Erythroblast (primary cell): ENCODE measurements at regions not wholly inside any gene's neighbourhood (a gene's known extent, or its start where the extent isn't known, plus 50 kb on each side); places are given as distances from the start of the nearest gene placed in this dataset.

Experiments used
- GATA1 ChIP-seq: IDR thresholded peaks from 2 replicates; pipeline ENCODE4 v1.6.1; 2011; ENCODE audit warnings: low read depth, mild to moderate bottlenecking, control low read depth, low read length, moderate library complexity
- POLR2A ChIP-seq: IDR thresholded peaks from 2 replicates; pipeline ENCODE4 v1.6.1; 2011; ENCODE audit warnings: mild to moderate bottlenecking, low read length

GRCh38 chr13:81907787-81908372, 1567.0 kb upstream of the SPRY2 start:
- TF ChIP-seq POLR2A, result no peak
- TF ChIP-seq GATA1, result no peak
